GOT3 (cell line): ENCODE measurements at regions not wholly inside any gene's neighbourhood (a gene's known extent, or its start where the extent isn't known, plus 50 kb on each side); places are given as distances from the start of the nearest gene placed in this dataset.
"Not testable (repeated sequence)": the region's sequence is repeated elsewhere in the genome, so short reads cannot be mapped to it uniquely, and the experiment has no call there.

Experiments
- DNase-seq: peaks from one replicate; lab custom pipeline; 2025; ENCODE audit warnings: mixed read lengths; lab: John Stamatoyannopoulos, UW

DNA sequence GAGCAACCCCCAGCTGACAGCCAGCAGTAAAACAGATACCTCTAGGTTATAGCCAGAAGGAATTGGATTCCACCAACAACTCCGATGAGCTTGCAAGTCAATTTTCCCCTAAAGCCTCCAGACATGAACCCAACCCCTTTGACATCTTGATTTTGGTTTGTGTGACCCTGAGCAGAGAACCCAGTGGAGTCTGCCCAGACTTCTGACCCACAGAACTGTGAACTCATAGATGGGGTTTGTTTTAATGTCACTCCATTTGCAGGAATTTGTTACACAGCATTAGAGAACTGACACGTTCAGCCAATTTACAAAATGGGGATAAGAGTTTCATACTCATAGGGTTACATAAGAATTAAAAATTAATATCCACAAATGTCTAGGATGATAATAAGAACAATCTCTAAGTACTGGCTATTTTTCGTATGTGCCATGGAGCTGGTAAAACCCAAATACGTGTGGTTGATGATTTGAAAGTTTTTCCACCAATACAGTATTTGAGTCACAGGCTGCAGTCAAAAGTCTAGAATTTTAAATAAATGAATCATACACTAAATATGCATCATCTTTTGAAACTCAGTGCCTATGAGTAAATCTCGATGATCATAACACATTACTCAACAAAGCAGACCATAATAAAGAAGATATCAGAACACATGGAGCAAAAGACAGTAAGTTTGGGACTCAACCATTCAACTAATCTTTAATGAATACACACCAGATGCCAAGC is 380.0 kb downstream of the ANAPC1 start:
- not testable (repeated sequence) for DNase-seq

DNA sequence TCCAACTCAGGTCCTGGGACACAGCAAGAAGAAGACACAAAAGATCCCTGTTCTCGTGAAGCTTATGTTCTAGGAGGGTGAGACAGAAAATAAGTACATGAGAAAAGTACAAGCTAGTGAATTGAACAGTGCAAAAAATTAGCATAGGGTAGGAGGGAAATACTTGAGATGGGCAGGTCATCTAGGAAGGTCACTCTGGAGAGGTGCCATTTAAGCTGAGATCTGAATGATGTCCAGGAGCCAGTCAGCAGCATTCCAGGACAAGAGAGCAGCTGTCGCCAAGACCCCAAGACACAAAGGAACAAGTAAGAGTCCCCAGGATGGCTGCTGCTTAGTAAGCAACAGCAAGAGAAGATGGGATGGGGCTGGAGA is 379.4 kb downstream of the ANAPC1 start:
- not testable (repeated sequence) for DNase-seq

DNA sequence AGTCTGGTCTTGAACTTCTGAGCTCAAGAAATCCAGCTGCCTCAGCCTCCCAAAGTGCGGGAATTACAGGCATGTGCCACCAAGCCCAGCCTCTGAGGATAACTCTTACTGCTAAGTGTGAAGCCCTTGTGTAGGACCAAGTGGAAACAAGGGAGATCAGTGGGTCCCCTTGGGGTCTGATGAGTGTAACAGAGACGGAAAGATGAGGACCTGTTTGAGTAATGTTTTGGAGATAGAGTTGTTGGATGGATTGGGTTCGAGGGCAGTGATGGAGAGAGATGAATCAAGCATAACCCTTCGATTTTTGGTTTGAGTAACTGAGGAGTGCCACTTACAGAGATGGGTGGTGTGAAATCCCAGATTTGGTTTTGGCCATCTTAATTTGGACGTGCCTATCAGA is 378.7 kb downstream of the ANAPC1 start:
- not testable (repeated sequence) for DNase-seq

DNA sequence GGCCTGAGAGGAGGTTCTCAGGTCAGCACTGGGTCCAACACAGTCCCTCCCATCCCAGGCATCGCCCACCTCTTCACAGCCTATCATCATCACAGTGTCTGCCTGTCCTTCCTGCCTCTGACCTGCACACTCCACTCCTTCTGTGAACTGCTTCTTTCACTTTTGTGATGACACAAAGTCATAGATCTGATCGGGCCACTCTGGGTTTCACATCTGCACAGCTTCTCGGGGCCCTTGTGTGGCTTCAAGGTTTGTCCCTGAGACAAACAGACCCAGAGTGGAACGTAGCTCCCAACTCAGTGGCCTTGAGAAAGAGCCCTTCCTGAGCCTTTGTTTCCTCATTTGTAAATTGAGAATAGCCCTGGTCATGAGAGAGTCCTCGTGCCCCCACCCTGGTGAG is 377.1 kb downstream of the ANAPC1 start:
- not testable (repeated sequence) for DNase-seq

DNA sequence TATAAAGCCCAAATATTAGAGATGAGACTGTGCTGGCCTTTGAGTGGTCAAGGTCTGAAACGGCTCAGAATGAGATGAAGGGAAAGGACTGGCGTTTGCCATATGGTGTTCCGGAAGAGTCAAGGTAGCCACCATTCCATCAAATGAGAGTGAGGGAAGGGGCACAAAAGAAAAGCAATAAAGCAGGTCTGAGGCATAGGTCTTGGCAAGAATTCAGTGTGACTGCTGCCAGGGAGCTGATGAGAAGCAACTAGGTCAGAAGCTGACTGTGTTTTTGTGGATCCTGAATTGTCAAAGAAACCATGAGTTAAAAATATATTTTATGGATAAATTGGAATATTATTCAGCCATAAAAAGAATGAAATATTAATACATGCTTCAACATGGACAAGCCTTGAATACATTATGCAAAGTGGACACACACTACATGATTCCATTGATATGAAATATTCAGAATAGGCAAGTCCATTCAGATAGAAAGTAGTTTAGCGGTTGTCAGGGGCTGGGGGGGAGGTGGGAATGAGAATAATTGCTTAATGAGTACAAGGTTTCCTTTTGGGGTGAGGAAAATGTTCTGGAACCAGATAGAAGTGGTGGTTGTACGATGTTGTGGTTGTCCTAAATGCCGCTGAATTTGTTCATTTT is 374.6 kb downstream of the ANAPC1 start:
- not testable (repeated sequence) for DNase-seq

DNA sequence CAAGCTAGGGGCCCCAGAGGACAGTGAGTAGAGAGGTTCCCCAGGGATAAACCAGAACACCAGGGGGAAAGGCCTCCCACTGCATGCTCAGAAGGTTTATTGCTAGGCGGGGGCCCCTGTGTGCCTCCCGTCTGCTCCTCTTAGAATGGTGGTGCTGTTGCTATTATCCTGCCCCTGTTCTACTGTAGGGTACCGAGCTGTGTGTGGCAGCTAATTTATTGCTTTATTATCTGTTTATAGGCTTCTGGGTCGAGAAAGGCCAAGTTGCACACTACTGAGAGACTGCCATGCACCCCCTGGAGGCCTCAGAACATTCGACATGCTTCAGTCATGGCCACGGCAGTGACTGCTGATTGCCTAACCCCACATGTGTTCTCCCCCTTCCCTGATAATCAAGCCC is 373.6 kb downstream of the ANAPC1 start:
- DNase-seq = not testable (repeated sequence)

DNA sequence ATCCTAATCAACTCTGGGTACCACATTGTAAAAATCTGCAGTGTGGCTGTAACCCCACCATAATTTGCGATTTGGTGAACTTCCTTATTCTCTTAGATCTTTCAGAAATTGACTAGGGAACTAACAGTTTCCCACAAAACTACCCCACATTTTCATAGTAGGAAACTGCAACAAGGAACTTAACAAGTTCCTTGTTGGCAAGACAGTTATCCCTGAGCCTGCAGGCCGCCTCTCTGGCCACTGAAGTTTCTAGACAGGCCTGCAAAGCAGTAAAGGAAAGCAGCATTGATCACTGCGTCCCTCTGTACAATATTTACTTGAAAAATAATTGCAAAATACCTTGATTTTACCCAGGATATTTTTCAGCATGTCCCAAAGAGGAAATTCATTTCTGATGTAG is 372.9 kb downstream of the ANAPC1 start:
- not testable (repeated sequence) for DNase-seq

DNA sequence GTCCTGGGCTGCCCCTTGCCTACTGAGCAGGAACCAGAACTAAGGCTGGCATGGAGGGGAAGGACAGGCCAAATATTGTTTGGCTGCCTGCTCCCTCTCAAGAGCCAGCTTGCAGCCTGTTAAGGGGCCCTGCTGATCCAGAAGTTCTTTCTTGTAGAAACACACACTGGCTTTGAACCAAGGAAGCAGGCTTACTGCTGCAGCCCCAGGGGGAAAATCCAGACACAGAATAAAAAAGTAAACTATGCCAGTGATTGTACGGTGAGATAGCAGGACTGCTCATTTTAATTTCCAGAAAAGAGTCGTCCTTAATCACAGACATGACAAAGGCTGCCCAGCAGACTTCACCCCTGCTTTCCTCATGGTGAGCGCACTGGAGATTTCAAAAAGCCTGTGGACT is 371.6 kb downstream of the ANAPC1 start:
- DNase-seq = not testable (repeated sequence)

DNA sequence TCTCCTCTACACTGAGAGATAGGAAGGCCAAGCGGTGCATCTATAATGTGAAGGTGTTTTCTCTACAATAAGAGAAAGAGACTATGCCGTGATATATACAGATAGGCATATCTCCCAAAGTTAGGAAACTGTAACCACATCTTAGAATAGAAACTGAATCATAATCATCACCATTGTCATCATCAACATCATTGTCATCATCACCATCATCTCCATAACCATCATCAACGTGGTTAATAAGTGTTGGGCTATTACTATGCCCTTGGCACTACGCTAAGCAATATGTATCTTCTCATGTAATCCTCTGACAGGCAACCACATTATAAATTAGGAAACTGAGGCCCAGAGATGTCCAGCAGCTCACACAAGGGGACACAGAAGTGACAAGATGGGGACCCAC is 369.9 kb downstream of the ANAPC1 start:
- not testable (repeated sequence) for DNase-seq

DNA sequence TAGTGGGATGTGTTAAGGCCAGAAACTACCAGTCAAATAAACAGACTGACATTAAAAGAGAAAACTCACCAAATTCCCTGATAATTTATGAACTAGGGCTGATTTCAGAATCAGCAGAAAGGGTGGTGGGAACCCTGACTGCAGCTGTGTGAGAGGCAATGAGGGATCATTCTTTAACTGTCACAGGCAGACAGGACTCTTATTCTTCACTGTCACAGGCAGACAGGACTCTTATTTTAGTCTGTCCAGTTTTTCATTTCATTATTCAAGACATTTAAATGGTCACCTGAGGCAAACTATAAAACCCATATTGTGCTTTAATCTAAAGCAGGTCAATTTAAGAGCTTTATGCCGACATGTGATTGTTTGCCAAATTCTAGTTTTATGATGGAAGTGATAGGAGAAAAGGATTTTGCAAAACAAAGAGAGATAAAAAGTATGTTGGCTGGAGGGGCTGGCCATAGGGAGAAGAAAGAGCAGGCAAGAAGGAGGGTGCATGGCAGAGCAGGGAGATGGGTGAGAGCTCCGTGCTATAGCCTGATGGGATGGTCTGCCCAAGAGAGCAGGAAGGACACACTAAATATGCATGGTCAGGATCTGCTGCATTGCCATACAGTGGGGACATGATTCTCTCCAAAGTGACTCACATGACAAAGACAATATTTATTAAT is 366.8 kb downstream of the ANAPC1 start:
- not testable (repeated sequence) for DNase-seq

DNA sequence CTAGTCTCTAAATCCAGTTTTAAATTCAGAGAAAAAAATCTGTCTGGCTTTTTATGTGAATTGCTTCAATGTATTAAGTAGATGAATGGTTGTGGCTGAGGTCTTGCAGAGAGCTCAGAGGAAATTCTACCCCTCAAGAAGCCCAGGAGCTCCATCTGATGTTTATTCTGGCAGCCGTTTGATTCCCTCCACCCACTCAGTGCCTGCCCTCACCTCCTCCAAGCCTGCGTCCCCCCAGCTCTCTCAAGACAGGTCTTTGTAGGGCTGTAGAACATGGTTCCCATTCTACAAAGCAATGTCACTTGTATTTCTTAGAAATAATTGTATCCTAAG is 366.3 kb downstream of the ANAPC1 start:
- not testable (repeated sequence) for DNase-seq

DNA sequence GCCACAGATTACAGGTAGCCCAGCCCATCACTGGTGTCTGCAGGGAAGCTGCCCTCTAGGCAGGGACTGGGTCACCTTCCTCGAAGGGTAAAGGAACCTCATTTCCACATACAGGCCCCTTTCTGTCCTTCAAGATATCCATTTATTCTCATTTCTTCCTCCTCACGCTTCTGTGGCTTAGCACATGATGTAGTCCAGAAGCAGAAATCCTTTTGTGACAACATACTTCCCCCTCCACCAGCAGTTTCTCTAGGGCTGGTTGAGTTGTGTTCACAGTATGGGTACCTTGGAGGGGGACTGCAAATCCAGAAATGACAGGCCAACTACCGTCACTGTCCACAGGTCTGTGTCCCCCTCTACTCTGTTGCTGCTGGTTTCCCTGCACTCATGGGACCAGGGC is 364.9 kb downstream of the ANAPC1 start:
- DNase-seq = no peak

DNA sequence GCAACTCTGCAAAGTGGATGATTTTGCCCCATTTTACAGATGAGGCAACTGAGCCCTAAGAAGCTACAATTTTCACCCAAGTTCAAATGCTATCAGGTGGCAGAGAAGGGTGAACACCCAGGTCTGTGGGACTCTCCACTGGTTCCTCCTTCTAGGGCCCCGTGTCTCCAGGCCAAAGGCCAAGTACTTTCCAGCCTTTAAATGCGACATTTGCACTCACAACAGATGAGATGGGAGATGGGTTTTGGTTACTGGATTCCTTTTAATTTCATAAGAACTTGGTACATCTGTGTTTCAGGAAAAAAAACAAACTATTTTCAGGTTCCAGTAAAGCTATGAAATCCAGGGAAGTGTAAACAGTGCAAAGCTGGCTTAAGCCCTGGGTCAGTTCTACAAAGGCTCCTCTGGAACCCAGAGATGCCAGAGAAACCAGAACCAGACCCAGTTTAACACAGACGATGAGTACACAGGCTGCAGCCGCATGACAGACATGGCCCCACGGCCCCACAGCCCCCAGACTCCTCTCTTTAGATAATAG is 361.7 kb downstream of the ANAPC1 start:
- DNase-seq = no peak

DNA sequence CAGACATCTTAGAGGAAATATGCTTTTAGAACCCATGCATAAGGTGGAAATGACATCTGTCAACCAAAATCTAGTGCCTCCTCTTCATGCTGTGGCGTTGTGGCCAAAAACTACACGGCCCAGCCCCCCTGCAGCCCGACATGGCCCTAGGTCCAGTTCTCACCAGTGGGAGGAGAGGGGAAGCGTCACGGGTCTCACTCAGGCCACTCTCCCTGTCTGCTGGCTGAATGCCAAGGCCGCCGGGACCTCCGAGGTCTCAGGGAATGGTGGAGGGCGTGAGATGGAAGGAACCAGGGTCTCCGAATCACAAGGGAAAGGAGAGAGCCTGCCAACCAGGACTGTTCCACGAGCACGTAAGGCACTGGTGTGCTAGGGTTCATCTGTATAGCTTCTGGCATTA is 361.0 kb downstream of the ANAPC1 start:
- DNase-seq = no peak

DNA sequence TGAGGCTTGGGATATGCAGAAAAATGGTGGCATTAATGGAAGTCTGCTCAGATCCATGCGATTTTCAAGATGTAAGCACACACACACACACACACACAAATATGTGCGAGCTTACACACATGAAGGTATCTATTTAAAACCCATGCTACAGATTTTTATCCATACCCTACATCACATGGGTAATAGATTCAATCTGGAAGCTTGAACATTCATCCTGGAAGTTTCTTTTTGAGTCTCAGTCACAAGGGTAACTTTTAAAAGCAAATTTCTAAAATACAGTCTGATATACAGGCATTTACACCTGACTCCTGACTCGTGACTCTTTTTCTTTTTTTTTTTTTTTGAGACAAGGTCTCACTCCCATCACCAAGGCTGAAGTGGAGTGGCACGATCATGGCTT is 359.0 kb downstream of the ANAPC1 start:
- not testable (repeated sequence) for DNase-seq

DNA sequence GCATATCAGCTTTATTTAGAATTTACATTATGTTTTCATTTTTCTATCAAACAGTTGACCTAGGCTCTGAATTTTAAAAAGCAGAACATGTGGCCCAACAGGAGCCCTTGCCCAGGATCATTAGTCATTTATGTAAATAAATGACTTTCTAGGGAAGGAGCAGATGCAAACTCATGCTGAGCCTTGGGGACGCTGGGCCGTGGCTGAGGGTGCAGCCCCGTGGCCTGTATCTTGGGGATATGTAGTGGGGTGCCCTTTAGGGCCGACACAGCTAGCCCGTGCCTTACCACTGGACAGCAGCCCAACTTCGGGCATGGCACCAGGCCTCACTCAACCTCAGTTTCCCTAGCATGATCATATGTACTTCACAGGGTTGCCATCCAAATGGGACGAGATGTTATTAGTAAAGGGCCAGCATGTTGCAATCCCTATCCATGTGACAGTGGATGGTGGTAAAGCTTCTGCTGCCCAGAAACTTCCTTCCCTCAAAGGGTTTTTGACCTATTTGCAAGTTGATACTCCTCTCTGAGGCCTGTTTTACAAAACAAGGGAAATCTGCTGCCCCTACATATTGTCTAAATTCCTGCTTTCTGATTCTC is 357.9 kb downstream of the ANAPC1 start:
- not testable (repeated sequence) for DNase-seq

DNA sequence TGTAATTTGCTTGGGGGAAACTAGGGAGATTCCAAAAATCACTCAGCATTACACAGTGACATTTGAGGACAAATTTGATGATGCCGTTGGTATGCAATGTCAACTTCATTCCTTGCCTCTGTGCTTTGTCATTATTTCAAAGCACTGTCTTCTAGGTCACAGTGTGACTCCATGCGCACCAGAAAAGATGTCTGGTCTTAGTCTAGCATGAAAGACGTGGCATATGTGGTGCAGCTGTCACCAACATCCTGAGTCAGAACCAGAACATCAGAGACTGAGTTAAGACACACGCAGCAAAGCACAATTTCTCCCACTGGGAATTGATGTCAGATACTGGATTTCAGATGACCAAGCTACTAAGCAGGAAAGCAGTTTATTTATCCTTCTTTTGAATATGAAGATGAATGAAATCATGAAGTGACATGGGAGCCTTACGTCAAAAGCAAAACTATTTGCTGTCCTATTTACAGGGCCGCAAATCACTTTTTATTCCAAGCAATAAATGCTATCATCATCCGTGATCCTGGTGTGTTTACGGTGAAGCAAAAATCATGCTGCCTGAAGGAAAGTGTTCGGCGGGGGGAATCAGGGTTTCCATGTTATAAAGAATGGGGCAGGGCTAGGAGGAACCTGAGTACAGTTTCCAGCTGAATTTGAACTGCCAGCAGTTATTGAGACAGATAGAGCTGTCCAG is 356.1 kb downstream of the ANAPC1 start:
- not testable (repeated sequence) for DNase-seq

DNA sequence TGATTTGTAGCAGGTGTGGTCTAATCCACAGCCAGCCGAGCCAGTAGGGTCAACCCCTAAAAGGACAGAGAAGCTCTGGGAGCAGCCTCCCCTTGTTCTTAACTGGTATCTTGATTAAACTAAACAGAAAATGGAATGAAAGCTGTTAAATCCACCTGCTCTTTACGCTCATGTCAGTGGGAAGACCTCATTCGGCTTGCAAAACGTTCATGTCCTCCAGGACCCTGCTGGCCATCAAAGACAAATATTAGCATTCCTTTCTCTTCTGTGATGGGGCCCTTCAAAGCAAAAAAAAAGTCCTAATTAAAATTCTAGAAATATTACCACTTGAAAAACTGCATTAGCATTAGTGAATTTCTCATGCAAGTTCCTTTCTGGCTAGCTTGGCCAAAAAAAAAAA is 355.0 kb downstream of the ANAPC1 start:
- not testable (repeated sequence) for DNase-seq

DNA sequence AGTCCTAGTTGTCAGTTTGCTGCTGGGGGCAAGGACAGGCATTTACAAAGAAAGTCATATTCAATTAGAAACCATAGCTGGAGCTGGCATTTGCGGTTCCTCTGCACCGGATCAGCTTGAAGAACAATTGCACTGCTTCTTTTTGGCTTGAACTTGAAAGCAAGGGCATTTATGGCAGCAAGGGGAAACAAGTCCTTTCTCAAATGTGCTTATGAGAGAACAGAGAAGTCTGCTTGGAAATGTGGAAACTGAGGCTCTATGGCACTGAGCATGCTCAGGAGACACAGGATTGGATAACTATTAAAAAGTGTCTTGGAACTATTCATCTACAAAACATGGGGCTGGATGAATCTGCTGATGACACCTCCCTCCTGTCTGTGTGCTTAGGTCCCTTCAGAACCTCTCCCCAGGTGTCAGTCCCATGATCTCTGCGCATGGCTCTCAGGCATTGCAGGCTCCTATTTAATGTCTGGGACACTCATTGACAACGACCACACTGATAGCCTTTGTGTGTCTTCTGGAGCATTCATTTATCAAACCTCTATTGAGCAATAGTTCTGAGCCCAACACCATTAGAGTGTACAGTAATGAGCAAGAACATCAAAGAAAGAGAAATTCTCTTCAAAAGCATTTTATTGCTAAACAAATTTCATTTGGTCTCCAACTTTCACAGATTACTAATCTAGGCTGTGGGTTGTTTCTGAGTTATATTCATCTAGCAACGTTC is 353.6 kb downstream of the ANAPC1 start:
- DNase-seq = not testable (repeated sequence)

DNA sequence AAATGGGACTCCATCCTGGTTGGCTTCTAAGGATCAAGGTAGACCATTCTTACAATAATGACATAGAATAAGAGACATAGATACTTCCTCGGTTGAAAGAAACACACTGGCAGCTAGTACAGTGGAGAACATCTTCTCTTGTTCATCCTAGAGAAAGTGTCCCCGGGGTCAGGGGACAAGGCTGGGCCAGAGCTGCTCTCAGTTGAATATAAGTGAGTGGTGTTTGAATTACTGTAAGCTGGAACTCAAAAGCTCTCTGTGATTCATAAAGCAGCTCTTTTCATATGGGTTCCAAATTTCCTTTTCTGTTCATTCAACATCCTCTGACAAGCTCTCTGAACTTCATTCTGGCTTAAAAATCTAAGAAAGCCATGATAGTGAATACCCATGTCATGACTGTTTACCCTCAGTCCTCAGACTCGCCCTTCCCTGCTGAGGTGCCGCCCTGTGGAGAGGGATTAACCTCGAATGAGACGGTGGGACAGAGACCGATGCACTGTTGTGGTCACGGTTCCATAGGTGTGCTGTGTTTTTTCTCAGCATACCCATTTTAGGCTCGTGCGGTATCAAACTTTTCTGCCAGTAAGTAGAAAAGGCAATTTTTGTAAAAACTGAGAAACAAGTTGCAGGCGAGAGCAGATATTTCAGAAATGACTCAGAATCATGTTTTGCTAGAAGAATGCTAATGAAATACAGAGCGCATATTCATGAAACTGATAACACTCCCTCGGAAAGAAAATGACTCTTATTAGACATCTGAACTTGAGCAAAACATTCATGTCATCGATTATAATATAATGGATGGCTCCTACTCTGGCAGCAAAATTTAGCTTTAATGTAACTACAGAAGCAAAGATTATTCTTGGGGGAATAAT is 351.1 kb downstream of the ANAPC1 start:
- DNase-seq = not testable (repeated sequence)
